Testis (tissue), 2 donors: ENCODE measurements at regions not wholly inside any gene's neighbourhood (a gene's known extent, or its start where the extent isn't known, plus 50 kb on each side); places are given as distances from the start of the nearest gene placed in this dataset.

Experiments used
- DNase-seq: peaks from one replicate; pipeline ENCODE4 v3.0.0-alpha.2; 2019
- H3K27ac ChIP-seq, 2 donors: fragments of 200-600 bp; sonication (generic); one replicate each; pipeline ENCODE4 v1.5.1; 2019
- H3K27me3 ChIP-seq: fragments of 200-600 bp; sonication (generic); one replicate; pipeline ENCODE4 v1.5.1; 2019
- H3K36me3 ChIP-seq: fragments of 200-600 bp; sonication (generic); one replicate; pipeline ENCODE4 v1.5.1; 2017; ENCODE audit warnings: low read depth; ENCODE audit errors: missing control alignments
- H3K4me1 ChIP-seq: fragments of 200-600 bp; sonication (generic); one replicate; pipeline ENCODE4 v1.5.1; 2019
- H3K4me3 ChIP-seq, 2 donors: fragments of 200-600 bp; sonication (generic); one replicate each; pipeline ENCODE4 v1.5.1; 2017 to 2019
- H3K9me3 ChIP-seq: fragments of 200-600 bp; sonication (generic); one replicate; pipeline ENCODE4 v1.5.1; 2017
- POLR2A ChIP-seq: fragments of 450-650 bp; IDR thresholded peaks from one replicate; pipeline ENCODE4 v1.6.1; 2017; ENCODE audit warnings: antibody characterized with exemption, mild to moderate bottlenecking, moderate library complexity
- WGBS, 2 donors: methylation state at CpG; one replicate each; pipeline ENCODE4 v1.1.5; 2018; 5-methylcytosine and 5-hydroxymethylcytosine counted together
- intact Hi-C: fragments of 100-400 bp; cut with DNase I; formaldehyde crosslinking; loops from one replicate; pipeline ENCODE4 v1.15.1; 2023; ENCODE audit warnings: low total_unique reads
- TF ChIP-seq, protein P1 (sequence below), 3 experiments: fragments of 450-650 bp in 2 of 3; fragments of 200-600 bp in 1 of 3; sonication (generic) in 1 of 3; IDR thresholded peaks; one replicate each; pipeline ENCODE4 v1.5.1; 2016 to 2019; ENCODE audit warnings: antibody characterized with exemption in 3 of 3, mild to moderate bottlenecking in 2 of 3, moderate library complexity in 1 of 3

- 69 to 70% methylated on average over 2 of the region's 2 CpGs for WGBS, 2 donors
- no peaks in the 10 kb centered on the region for H3K9me3 ChIP-seq
- TF ChIP-seq, protein P1, sequence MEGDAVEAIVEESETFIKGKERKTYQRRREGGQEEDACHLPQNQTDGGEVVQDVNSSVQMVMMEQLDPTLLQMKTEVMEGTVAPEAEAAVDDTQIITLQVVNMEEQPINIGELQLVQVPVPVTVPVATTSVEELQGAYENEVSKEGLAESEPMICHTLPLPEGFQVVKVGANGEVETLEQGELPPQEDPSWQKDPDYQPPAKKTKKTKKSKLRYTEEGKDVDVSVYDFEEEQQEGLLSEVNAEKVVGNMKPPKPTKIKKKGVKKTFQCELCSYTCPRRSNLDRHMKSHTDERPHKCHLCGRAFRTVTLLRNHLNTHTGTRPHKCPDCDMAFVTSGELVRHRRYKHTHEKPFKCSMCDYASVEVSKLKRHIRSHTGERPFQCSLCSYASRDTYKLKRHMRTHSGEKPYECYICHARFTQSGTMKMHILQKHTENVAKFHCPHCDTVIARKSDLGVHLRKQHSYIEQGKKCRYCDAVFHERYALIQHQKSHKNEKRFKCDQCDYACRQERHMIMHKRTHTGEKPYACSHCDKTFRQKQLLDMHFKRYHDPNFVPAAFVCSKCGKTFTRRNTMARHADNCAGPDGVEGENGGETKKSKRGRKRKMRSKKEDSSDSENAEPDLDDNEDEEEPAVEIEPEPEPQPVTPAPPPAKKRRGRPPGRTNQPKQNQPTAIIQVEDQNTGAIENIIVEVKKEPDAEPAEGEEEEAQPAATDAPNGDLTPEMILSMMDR (IDR thresholded peaks at IDR 0.05) = no peak
- no peak for TF ChIP-seq POLR2A
- H3K27ac ChIP-seq = no peak overlapping the region
- H3K36me3 ChIP-seq = no peaks in the 10 kb centered on the region
- H3K4me1 ChIP-seq = no peaks in the 10 kb centered on the region
- no peak for DNase-seq
- H3K27me3 ChIP-seq = no peaks in the 10 kb centered on the region
- intact Hi-C loops = no loop called here
- H3K4me3 ChIP-seq = no peak overlapping the region
These were observed 627.9 kb upstream of the KLF12 start for GRCh38 chr13:74761801-74762757.

GRCh38 chr13:74758188-74758587, 624.0 kb upstream of the KLF12 start:
- no peak overlapping the region for H3K27ac ChIP-seq
- TF ChIP-seq, protein P1 (IDR thresholded peaks at IDR 0.05) = no peak
- no peak for TF ChIP-seq POLR2A
- 50 to 76% methylated on average over 1 of the region's 1 CpG for WGBS, 2 donors
- DNase-seq = no peak
- H3K36me3 ChIP-seq = no peaks in the 10 kb centered on the region
- H3K27me3 ChIP-seq = no peaks in the 10 kb centered on the region
- no peaks in the 10 kb centered on the region for H3K4me1 ChIP-seq
- intact Hi-C loops = no loop called here
- H3K9me3 ChIP-seq = no peaks in the 10 kb centered on the region
- H3K4me3 ChIP-seq = no peak overlapping the region

DNA sequence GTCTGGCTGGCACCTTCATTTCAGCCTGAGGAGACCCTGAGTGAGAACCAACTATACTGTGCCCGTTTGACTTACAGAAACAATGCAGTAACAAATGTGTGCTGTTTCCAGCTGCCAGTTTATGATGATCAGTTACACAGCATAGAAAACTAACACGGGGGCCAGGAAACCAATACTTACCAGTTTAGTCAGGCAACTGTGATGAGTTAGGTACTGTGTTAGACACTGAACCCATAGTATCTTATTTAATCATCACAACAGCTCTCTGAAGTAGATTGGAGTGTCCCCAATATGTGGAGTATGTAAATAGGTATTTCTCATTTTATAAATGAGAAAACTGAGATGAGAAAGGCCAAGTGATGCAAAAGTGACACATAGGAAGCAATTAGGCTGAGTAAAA, 620.9 kb upstream of the KLF12 start:
- WGBS, 2 donors = 85 to 92% methylated on average over 2 of the region's 2 CpGs

DNA sequence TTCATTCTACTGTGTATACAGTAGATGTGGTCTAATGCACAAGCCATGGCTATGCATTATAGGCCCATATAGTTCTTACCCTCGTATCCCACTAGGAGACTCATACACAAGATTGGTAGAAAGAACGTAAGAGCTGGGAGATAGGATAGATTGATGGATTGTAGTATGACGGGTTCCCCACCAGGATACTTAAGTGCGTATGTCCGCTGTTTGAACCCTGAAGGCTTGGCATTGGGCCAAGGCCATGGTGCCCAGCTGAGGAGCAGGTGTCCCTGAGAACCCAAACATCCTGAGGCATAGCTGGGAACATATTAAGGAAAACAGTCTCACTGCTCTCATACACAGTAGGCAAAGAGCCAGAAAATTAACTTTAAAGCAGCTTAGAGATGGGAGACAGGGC, 617.5 kb upstream of the KLF12 start:
- Histone ChIP-seq H3K27ac (no peak overlapping the region), H3K4me1 (no peaks in the 10 kb centered on the region), H3K4me3 (no peak overlapping the region), H3K27me3 (no peaks in the 10 kb centered on the region), H3K36me3 (no peaks in the 10 kb centered on the region), H3K9me3 (no peaks in the 10 kb centered on the region)
- intact Hi-C loops = no loop called here
- WGBS, 2 donors = 82 to 95% methylated on average over 5 of the region's 5 CpGs
- no peak for DNase-seq
- TF ChIP-seq, protein P1 (IDR thresholded peaks at IDR 0.05) = no peak
- TF ChIP-seq POLR2A = no peak

More for the DNA sequence above, 620.9 kb upstream of the KLF12 start:
- no peaks in the 10 kb centered on the region for H3K4me1 ChIP-seq
- no peak overlapping the region for H3K27ac ChIP-seq
- intact Hi-C loops = no loop called here
- no peaks in the 10 kb centered on the region for H3K36me3 ChIP-seq
- H3K27me3 ChIP-seq = no peaks in the 10 kb centered on the region
- H3K9me3 ChIP-seq = no peaks in the 10 kb centered on the region
- no peak for DNase-seq
- TF ChIP-seq POLR2A = no peak
- TF ChIP-seq, protein P1 (IDR thresholded peaks at IDR 0.05) = no peak
- no peak overlapping the region for H3K4me3 ChIP-seq
